Chondrocyte (in vitro differentiated cells): ENCODE measurements at regions not wholly inside any gene's neighbourhood (a gene's known extent, or its start where the extent isn't known, plus 50 kb on each side); places are given as distances from the start of the nearest gene placed in this dataset.

Experiments used
- DNase-seq: peaks from one replicate; pipeline ENCODE4 v3.0.0; 2021; ENCODE audit warnings: mixed read lengths, low spot score
- H3K27ac Mint-ChIP-seq: one replicate; pipeline ENCODE4 v1.8.0; 2021; ENCODE audit warnings: mild to moderate bottlenecking, moderate library complexity, mixed read lengths; ENCODE audit not compliant: unreplicated experiment
- H3K27me3 Mint-ChIP-seq: 2 replicates; pipeline ENCODE4 v1.8.0; 2021; ENCODE audit warnings: low read depth, mixed read lengths
- H3K36me3 Mint-ChIP-seq: 2 replicates; pipeline ENCODE4 v1.8.0; 2021; ENCODE audit warnings: low read depth, mixed read lengths
- H3K4me1 Mint-ChIP-seq: 2 replicates; pipeline ENCODE4 v1.8.0; 2021; ENCODE audit warnings: low read depth, mild to moderate bottlenecking, mixed read lengths
- H3K4me3 Mint-ChIP-seq: one replicate; pipeline ENCODE4 v1.8.0; 2021; ENCODE audit warnings: mild to moderate bottlenecking, moderate library complexity, mixed read lengths; ENCODE audit not compliant: unreplicated experiment
- H3K9me3 Mint-ChIP-seq: 2 replicates; pipeline ENCODE4 v1.8.0; 2021; ENCODE audit warnings: low read depth, mixed read lengths
- TF ChIP-seq, protein P1 (sequence below): fragments of 200-600 bp; sonication (generic); IDR thresholded peaks from 2 replicates; pipeline ENCODE4 v1.5.0; 2021; ENCODE audit warnings: antibody characterized with exemption, mild to moderate bottlenecking, moderate library complexity

DNA sequence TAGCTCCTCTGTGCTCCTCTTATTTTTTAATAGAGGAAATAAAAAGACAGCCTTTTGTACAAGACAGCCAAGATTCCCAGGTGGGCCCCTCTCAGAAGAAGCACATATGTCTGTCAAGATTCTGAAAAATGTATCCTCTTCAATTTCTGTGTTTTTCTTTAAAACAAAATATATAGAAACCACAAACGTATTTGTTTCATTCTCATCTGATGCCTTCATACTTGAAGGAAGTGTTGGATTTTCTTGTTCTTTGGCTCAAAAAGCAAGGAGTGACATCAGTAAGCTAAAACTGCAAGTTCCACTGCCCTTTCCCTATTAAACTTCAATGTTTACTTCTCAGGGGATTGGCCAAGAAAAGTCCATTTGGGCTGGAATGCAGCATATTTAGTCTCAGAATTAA, 193.8 kb upstream of the OSR1 start:
- H3K9me3 Mint-ChIP-seq = no peaks in the 10 kb centered on the region
- TF ChIP-seq, protein P1, sequence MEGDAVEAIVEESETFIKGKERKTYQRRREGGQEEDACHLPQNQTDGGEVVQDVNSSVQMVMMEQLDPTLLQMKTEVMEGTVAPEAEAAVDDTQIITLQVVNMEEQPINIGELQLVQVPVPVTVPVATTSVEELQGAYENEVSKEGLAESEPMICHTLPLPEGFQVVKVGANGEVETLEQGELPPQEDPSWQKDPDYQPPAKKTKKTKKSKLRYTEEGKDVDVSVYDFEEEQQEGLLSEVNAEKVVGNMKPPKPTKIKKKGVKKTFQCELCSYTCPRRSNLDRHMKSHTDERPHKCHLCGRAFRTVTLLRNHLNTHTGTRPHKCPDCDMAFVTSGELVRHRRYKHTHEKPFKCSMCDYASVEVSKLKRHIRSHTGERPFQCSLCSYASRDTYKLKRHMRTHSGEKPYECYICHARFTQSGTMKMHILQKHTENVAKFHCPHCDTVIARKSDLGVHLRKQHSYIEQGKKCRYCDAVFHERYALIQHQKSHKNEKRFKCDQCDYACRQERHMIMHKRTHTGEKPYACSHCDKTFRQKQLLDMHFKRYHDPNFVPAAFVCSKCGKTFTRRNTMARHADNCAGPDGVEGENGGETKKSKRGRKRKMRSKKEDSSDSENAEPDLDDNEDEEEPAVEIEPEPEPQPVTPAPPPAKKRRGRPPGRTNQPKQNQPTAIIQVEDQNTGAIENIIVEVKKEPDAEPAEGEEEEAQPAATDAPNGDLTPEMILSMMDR = no peak
- H3K27me3 Mint-ChIP-seq = no peaks in the 10 kb centered on the region
- peak overlapping the region; percentile 61 for H3K27ac Mint-ChIP-seq
- H3K4me3 Mint-ChIP-seq = no peak overlapping the region
- peaks cover 28% of the 10 kb centered on the region for H3K4me1 Mint-ChIP-seq
- peaks cover 2% of the 10 kb centered on the region for H3K36me3 Mint-ChIP-seq
- no peak for DNase-seq

DNA sequence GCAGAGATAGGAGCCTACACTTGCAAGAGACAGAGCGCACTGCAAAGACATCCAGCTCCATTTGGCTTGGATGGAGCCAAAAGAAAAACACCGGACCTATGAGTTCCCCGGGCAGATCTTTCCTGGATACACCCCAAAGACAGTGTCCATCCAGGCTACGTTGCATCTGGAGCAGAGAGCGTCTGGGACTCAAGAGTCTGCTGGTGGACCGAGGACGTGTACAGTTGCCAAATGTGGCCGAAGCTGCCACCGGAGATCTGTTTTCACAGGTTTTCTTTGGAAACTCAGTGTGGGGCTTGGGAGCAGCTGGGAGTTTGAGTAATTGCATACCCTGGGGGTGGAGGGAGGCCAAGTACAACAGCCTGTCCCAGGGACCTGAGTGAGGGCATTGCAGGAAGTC, 192.3 kb upstream of the OSR1 start:
- no peaks in the 10 kb centered on the region for H3K9me3 Mint-ChIP-seq
- H3K36me3 Mint-ChIP-seq = peaks cover 2% of the 10 kb centered on the region
- no peak overlapping the region for H3K4me3 Mint-ChIP-seq
- H3K4me1 Mint-ChIP-seq = peaks cover 28% of the 10 kb centered on the region
- TF ChIP-seq, protein P1 = no peak
- H3K27me3 Mint-ChIP-seq = no peaks in the 10 kb centered on the region
- DNase-seq = no peak
- no peak overlapping the region for H3K27ac Mint-ChIP-seq

DNA sequence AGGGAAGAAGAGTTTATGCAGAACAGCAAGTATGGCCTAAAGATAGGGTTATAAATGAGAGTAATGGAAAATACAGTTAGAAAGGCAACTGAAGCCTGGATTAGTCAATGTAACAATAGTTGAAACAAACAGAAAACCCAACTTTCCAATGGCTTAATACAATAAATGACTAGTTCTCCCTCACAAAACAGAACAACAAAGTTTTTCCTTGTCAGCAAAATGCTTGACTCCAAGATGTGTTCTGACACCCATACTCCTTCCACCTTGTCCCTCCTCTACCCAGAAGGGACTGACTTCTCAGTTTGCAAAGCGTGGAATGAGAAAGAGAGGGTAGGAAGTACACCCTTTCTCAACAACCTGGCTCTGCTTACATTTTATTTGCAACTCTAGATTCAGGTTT, 191.4 kb upstream of the OSR1 start:
- Mint-ChIP-seq H3K27ac (no peak overlapping the region), H3K36me3 (peaks cover 2% of the 10 kb centered on the region), H3K4me1 (peaks cover 28% of the 10 kb centered on the region), H3K27me3 (no peaks in the 10 kb centered on the region), H3K4me3 (no peak overlapping the region), H3K9me3 (no peaks in the 10 kb centered on the region)
- TF ChIP-seq, protein P1 = no peak
- no peak for DNase-seq

DNA sequence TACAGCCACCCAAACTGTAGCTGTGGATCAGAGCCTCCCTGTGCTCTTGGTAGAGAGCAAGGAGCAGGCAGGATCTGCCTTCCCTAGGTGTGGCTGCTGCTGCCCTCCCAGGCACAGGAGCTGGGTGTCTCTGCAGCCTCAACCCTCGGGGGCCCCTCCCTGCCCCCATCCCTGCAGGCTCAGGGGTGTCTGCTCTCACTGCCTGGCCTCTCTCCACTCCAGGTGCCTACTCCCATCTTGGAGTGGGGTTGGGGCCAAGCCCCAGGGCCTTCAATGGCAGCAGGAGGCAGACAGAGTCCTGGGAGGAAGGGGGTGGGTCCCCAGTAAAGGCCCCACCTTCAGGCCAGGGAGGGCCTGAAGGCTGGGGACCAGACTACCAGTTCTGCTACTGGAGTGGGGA, 189.7 kb upstream of the OSR1 start:
- Mint-ChIP-seq H3K4me3 (no peak overlapping the region), H3K9me3 (no peaks in the 10 kb centered on the region), H3K36me3 (peaks cover 2% of the 10 kb centered on the region), H3K27ac (no peak overlapping the region), H3K27me3 (no peaks in the 10 kb centered on the region), H3K4me1 (peaks cover 28% of the 10 kb centered on the region)
- DNase-seq = peak; percentile 57
- TF ChIP-seq, protein P1 = no peak

DNA sequence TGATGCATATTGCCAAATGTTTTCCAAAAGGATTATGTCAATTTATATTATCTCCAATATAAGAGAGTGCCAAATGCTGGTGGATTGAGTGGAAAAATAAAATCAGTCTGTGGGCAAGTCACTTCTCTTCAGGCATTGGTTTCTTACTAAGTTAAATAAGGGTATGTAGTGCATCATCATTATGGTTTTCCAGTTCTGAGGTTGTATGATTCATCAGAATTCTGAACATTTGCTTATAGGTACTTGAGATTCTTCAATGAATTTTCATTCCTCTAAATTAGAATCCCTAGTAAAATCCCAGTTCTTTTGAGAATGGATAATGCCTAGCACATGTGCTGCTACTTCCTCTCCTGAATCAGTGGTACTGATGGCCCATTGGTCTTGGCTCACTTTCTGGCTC, 188.9 kb upstream of the OSR1 start:
- no peak for DNase-seq
- H3K27me3 Mint-ChIP-seq = no peaks in the 10 kb centered on the region
- peaks cover 2% of the 10 kb centered on the region for H3K36me3 Mint-ChIP-seq
- peaks cover 24% of the 10 kb centered on the region for H3K4me1 Mint-ChIP-seq
- TF ChIP-seq, protein P1 = no peak
- H3K4me3 Mint-ChIP-seq = no peak overlapping the region
- no peaks in the 10 kb centered on the region for H3K9me3 Mint-ChIP-seq
- no peak overlapping the region for H3K27ac Mint-ChIP-seq
